ENCODE measurements at regions not wholly inside any gene's neighbourhood (a gene's known extent, or its start where the extent isn't known, plus 50 kb on each side); places are given as distances from the start of the nearest gene placed in this dataset.

DNA sequence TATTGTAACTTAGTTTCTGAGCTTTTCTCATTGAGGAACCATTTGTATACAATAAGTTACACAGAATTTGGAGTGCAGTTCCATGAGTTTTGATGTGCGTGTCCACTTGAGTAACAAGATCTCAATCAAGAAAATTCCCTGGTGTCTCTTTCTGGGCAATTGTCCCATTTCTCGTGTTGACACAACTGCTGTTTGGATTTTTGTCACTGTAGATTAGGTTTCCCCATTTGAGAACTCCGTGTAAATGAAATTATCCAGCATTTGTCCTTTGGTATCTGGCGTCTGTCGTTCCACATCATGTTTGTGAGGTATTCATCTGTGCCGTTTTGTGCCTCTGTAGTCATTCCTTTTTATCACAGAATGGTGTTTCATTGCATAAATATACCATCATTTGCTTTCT lies 547.0 kb downstream of the TBC1D22A start:
- Histone ChIP-seq H3K4me3 (no peak overlapping the region), H3F3A (ENCODE audit: insufficient read depth) (no peaks in the 10 kb centered on the region), H3K4me1 (ENCODE audit: insufficient read depth) (no peaks in the 10 kb centered on the region), H3K9me3 (ENCODE audit: low read depth) (no peaks in the 10 kb centered on the region), H3K4me2 (ENCODE audit: unreplicated experiment) (no peak overlapping the region), H3K79me2 (ENCODE audit: insufficient read depth) (no peaks in the 10 kb centered on the region), H2AFZ (no peak overlapping the region), H3K27me3 (replicated peaks; ENCODE audit: insufficient read depth) (peaks cover 6% of the 10 kb centered on the region; the same call in 1 of the 2 replicates), H3K27ac (no peak overlapping the region), H4K20me1 (ENCODE audit: insufficient read depth) (no peaks in the 10 kb centered on the region), H3K9me2 (ENCODE audit: insufficient read depth) (no peaks in the 10 kb centered on the region), H3K9ac (no peak overlapping the region), H3K36me3 (ENCODE audit: low read depth) (no peaks in the 10 kb centered on the region)
- TF ChIP-seq EZH2phosphoT487 (IDR thresholded peaks at IDR 0.05; ENCODE audit: insufficient read depth, low read depth) (no peak), EZH2 (IDR thresholded peaks at IDR 0.05; ENCODE audit: insufficient read depth, poor library complexity, severe bottlenecking) (no peak)
- 59 to 62% methylated on average over 6 of the region's 6 CpGs for WGBS, 2 experiments (ENCODE audit: low coverage in 1 of 2, low lambda C conversion rate in 2 of 2, missing lambda C conversion rate in 2 of 2)
- in situ Hi-C loops (cut with MboI): no loop called here
- DNase-seq: no peak

- WGBS, 2 experiments (ENCODE audit: low coverage in 1 of 2, low lambda C conversion rate in 2 of 2, missing lambda C conversion rate in 2 of 2): 45 to 53% methylated on average over 2 of the region's 2 CpGs
- H2AFZ ChIP-seq: no peak overlapping the region
- no peaks in the 10 kb centered on the region for H3K4me1 ChIP-seq (ENCODE audit: insufficient read depth)
- H3K9ac ChIP-seq: no peak overlapping the region
- no peak for DNase-seq
- no peaks in the 10 kb centered on the region for H3K36me3 ChIP-seq (ENCODE audit: low read depth)
- no peaks in the 10 kb centered on the region for H3F3A ChIP-seq (ENCODE audit: insufficient read depth)
- in situ Hi-C loops (cut with MboI): no loop called here
- no peaks in the 10 kb centered on the region for H3K79me2 ChIP-seq (ENCODE audit: insufficient read depth)
- H3K27ac ChIP-seq: no peak overlapping the region
- H3K9me3 ChIP-seq (ENCODE audit: low read depth): no peaks in the 10 kb centered on the region
- H4K20me1 ChIP-seq (ENCODE audit: insufficient read depth): no peaks in the 10 kb centered on the region
- H3K4me2 ChIP-seq (ENCODE audit: unreplicated experiment): no peak overlapping the region
- H3K9me2 ChIP-seq (ENCODE audit: insufficient read depth): no peaks in the 10 kb centered on the region
- peaks cover 6% of the 10 kb centered on the region; the same call in 1 of the 2 replicates for H3K27me3 ChIP-seq (replicated peaks; ENCODE audit: insufficient read depth)
- no peak for TF ChIP-seq EZH2phosphoT487 (IDR thresholded peaks at IDR 0.05; ENCODE audit: insufficient read depth, low read depth)
- TF ChIP-seq EZH2 (IDR thresholded peaks at IDR 0.05; ENCODE audit: insufficient read depth, poor library complexity, severe bottlenecking): no peak
- H3K4me3 ChIP-seq: no peak overlapping the region
Observed at GRCh38 chr22:47308886-47309285, 546.4 kb downstream of the TBC1D22A start.

DNA sequence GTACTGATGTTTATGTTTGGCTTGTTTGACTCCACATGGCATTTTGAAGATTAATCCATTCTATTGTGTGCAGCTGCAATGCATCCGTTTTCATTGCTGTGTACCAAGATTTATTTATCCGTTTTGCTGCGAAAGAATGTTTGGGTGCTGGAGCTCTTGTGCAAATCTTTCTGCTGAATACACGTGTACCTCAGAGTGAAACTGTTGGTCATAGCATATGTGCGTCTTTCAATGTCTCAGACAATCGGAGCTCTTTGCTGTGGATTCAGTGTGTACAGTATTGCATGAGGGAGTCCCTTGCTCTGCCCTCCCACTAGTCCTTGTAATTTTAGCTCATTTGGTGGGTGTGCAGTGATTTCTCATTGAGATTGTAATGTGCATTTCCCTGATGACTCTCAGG lies 545.4 kb downstream of the TBC1D22A start:
- Histone ChIP-seq H3K9me3 (ENCODE audit: low read depth) (no peaks in the 10 kb centered on the region), H3K27me3 (replicated peaks; ENCODE audit: insufficient read depth) (peaks cover 6% of the 10 kb centered on the region; the same call in 1 of the 2 replicates), H3K36me3 (ENCODE audit: low read depth) (no peaks in the 10 kb centered on the region), H3K79me2 (ENCODE audit: insufficient read depth) (no peaks in the 10 kb centered on the region), H4K20me1 (ENCODE audit: insufficient read depth) (no peaks in the 10 kb centered on the region), H3K4me2 (ENCODE audit: unreplicated experiment) (no peak overlapping the region), H3K9me2 (ENCODE audit: insufficient read depth) (no peaks in the 10 kb centered on the region), H3K9ac (no peak overlapping the region), H3F3A (ENCODE audit: insufficient read depth) (no peaks in the 10 kb centered on the region), H2AFZ (no peak overlapping the region), H3K4me1 (ENCODE audit: insufficient read depth) (no peaks in the 10 kb centered on the region), H3K4me3 (no peak overlapping the region), H3K27ac (no peak overlapping the region)
- no peak for DNase-seq
- in situ Hi-C loops (cut with MboI): no loop called here
- no peak for TF ChIP-seq EZH2phosphoT487 (IDR thresholded peaks at IDR 0.05; ENCODE audit: insufficient read depth, low read depth)
- TF ChIP-seq EZH2 (IDR thresholded peaks at IDR 0.05; ENCODE audit: insufficient read depth, poor library complexity, severe bottlenecking): no peak
- 29% methylated on average over 6 of the region's 6 CpGs for WGBS, 2 experiments (ENCODE audit: low coverage in 1 of 2, low lambda C conversion rate in 2 of 2, missing lambda C conversion rate in 2 of 2)

GRCh38 chr22:47307326-47307725 lies 544.9 kb downstream of the TBC1D22A start:
- H3K4me2 ChIP-seq (ENCODE audit: unreplicated experiment): no peak overlapping the region
- no peaks in the 10 kb centered on the region for H3K79me2 ChIP-seq (ENCODE audit: insufficient read depth)
- TF ChIP-seq EZH2 (IDR thresholded peaks at IDR 0.05; ENCODE audit: insufficient read depth, poor library complexity, severe bottlenecking): no peak
- TF ChIP-seq EZH2phosphoT487 (IDR thresholded peaks at IDR 0.05; ENCODE audit: insufficient read depth, low read depth): no peak
- peak; percentile 64 for DNase-seq
- 75 to 78% methylated on average over 5 of the region's 5 CpGs for WGBS, 2 experiments (ENCODE audit: low coverage in 1 of 2, low lambda C conversion rate in 2 of 2, missing lambda C conversion rate in 2 of 2)
- no peak overlapping the region for H3K9ac ChIP-seq
- no peaks in the 10 kb centered on the region for H3K9me2 ChIP-seq (ENCODE audit: insufficient read depth)
- H3K27me3 ChIP-seq (replicated peaks; ENCODE audit: insufficient read depth): peaks cover 6% of the 10 kb centered on the region; the same call in 1 of the 2 replicates
- H3K27ac ChIP-seq: no peak overlapping the region
- H4K20me1 ChIP-seq (ENCODE audit: insufficient read depth): no peaks in the 10 kb centered on the region
- no peak overlapping the region for H3K4me3 ChIP-seq
- H3K36me3 ChIP-seq (ENCODE audit: low read depth): no peaks in the 10 kb centered on the region
- no peaks in the 10 kb centered on the region for H3K9me3 ChIP-seq (ENCODE audit: low read depth)
- in situ Hi-C loops (cut with MboI): no loop called here
- H3F3A ChIP-seq (ENCODE audit: insufficient read depth): no peaks in the 10 kb centered on the region
- no peak overlapping the region for H2AFZ ChIP-seq
- no peaks in the 10 kb centered on the region for H3K4me1 ChIP-seq (ENCODE audit: insufficient read depth)

DNA sequence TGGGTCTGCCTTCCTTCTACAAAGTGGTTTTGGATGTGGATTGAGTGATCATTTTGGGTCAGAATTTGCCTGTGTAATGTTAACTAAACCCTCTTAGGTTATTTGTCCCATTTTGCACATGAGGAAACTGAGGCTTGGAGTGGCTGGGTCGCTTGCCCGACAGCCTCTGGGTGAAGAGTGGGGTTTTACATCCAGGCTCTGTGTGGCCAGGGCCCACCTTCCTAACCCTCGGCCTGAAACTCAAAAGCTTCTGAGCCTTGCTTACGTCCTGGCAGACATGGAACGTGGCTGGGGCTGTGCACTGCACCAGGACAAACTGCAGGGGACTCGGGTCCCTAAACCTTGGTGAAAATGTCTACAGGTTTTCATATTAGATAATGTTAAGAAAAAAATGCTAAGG lies 542.4 kb downstream of the TBC1D22A start:
- in situ Hi-C loops (cut with MboI): no loop called here
- 67 to 73% methylated on average over 6 of the region's 6 CpGs for WGBS, 2 experiments (ENCODE audit: low coverage in 1 of 2, low lambda C conversion rate in 2 of 2, missing lambda C conversion rate in 2 of 2)
- TF ChIP-seq EZH2 (IDR thresholded peaks at IDR 0.05; ENCODE audit: insufficient read depth, poor library complexity, severe bottlenecking): no peak
- TF ChIP-seq EZH2phosphoT487 (IDR thresholded peaks at IDR 0.05; ENCODE audit: insufficient read depth, low read depth): no peak

More for the DNA sequence above, 542.4 kb downstream of the TBC1D22A start:
- H3F3A ChIP-seq (ENCODE audit: insufficient read depth): no peaks in the 10 kb centered on the region
- no peaks in the 10 kb centered on the region for H3K79me2 ChIP-seq (ENCODE audit: insufficient read depth)
- no peaks in the 10 kb centered on the region for H3K36me3 ChIP-seq (ENCODE audit: low read depth)
- H4K20me1 ChIP-seq (ENCODE audit: insufficient read depth): no peaks in the 10 kb centered on the region
- no peaks in the 10 kb centered on the region for H3K9me2 ChIP-seq (ENCODE audit: insufficient read depth)
- H3K4me2 ChIP-seq (ENCODE audit: unreplicated experiment): no peak overlapping the region
- no peak overlapping the region for H3K27ac ChIP-seq
- no peaks in the 10 kb centered on the region for H3K9me3 ChIP-seq (ENCODE audit: low read depth)
- no peak overlapping the region for H3K9ac ChIP-seq
- no peak overlapping the region for H3K4me3 ChIP-seq
- H3K27me3 ChIP-seq (replicated peaks; ENCODE audit: insufficient read depth): peaks cover 6% of the 10 kb centered on the region
- no peak for DNase-seq
- no peak overlapping the region for H2AFZ ChIP-seq
- H3K4me1 ChIP-seq (ENCODE audit: insufficient read depth): no peaks in the 10 kb centered on the region
